Keratinocyte (primary cell): ENCODE measurements at regions not wholly inside any gene's neighbourhood (a gene's known extent, or its start where the extent isn't known, plus 50 kb on each side); places are given as distances from the start of the nearest gene placed in this dataset.

Source experiments
- DNase-seq: peaks from one replicate; pipeline ENCODE4 v3.0.0-alpha.2; 2011; ENCODE audit warnings: low read depth, missing footprints, low spot score
- FAIRE-seq: peaks from 2 replicates; lab custom pipeline; 2011; peaks lifted over from hg19 to GRCh38; lab: Jason Lieb, UNC
- H2AFZ ChIP-seq: 2 replicates; pipeline ENCODE4 v1.6.0; 2012; ENCODE audit warnings: low read length, control low read depth, inconsistent platforms; ENCODE audit not compliant: control insufficient read depth
- H3K27ac ChIP-seq: 2 replicates; pipeline ENCODE4 v1.5.1; 2011; ENCODE audit warnings: low read length; ENCODE audit not compliant: control insufficient read depth, insufficient read depth
- H3K27me3 ChIP-seq: 3 replicates; pipeline ENCODE4 v1.6.0; 2011; ENCODE audit warnings: low read length; ENCODE audit not compliant: control insufficient read depth, insufficient read depth; ENCODE audit errors: extremely low read depth
- H3K36me3 ChIP-seq, 2 experiments: 2 replicates in 1 of 2; 3 replicates in 1 of 2; pipeline ENCODE4 v1.5.1; 2011; ENCODE audit warnings: low read length in 2 of 2, mild to moderate bottlenecking in 1 of 2; ENCODE audit not compliant: control insufficient read depth in 2 of 2, insufficient read depth in 2 of 2; ENCODE audit errors: extremely low read depth in 1 of 2
- H3K4me1 ChIP-seq: 3 replicates; pipeline ENCODE4 v1.5.1; 2011; ENCODE audit warnings: low read length; ENCODE audit not compliant: control insufficient read depth, insufficient read depth; ENCODE audit errors: extremely low read depth
- H3K4me2 ChIP-seq: 3 replicates; pipeline ENCODE4 v1.6.0; 2011; ENCODE audit warnings: low read depth, low read length; ENCODE audit not compliant: control insufficient read depth, insufficient read depth; ENCODE audit errors: extremely low read depth
- H3K4me3 ChIP-seq, 3 experiments: fragments of 200-600 bp in 1 of 3; sonication (generic) in 1 of 3; 2 replicates in 2 of 3; 3 replicates in 1 of 3; pipeline ENCODE4 v1.5.1; 2011 to 2016; ENCODE audit warnings: low read length in 3 of 3, mild to moderate bottlenecking in 3 of 3, control low read depth in 2 of 3, inconsistent platforms in 1 of 3, low read depth in 1 of 3, mixed read lengths in 1 of 3, mixed run types in 1 of 3, moderate library complexity in 1 of 3; ENCODE audit not compliant: control insufficient read depth in 2 of 3, insufficient read depth in 2 of 3; ENCODE audit errors: extremely low read depth in 1 of 3
- H3K79me2 ChIP-seq: 2 replicates; pipeline ENCODE4 v1.6.0; 2012; ENCODE audit warnings: low read length; ENCODE audit not compliant: control insufficient read depth, insufficient read depth
- H3K9ac ChIP-seq: 3 replicates; pipeline ENCODE4 v1.6.0; 2011; ENCODE audit warnings: low read length; ENCODE audit not compliant: control insufficient read depth, insufficient read depth; ENCODE audit errors: extremely low read depth
- H3K9me1 ChIP-seq: 3 replicates; pipeline ENCODE4 v1.6.0; 2011; ENCODE audit warnings: low read length; ENCODE audit not compliant: control insufficient read depth, insufficient read depth; ENCODE audit errors: extremely low read depth
- H3K9me3 ChIP-seq: 2 replicates; pipeline ENCODE4 v1.5.1; 2012; ENCODE audit warnings: low read depth, low read length; ENCODE audit not compliant: control insufficient read depth
- H4K20me1 ChIP-seq: 3 replicates; pipeline ENCODE4 v1.6.0; 2011; ENCODE audit warnings: low read length; ENCODE audit not compliant: control insufficient read depth, insufficient read depth; ENCODE audit errors: extremely low read depth
- CTCF ChIP-seq, 3 experiments: IDR thresholded peaks in 1 of 3; conservative IDR thresholded peaks in 1 of 3; optimal IDR thresholded peaks in 1 of 3; 2 replicates in 2 of 3; 3 replicates in 1 of 3; pipeline versions ENCODE3 to v1.5.1; 2011; ENCODE audit warnings: low read length in 3 of 3, mild to moderate bottlenecking in 3 of 3, moderate library complexity in 2 of 3, control low read depth in 1 of 3, inconsistent platforms in 1 of 3; ENCODE audit not compliant: insufficient read depth in 2 of 3; ENCODE audit errors: extremely low read depth in 1 of 3
- EZH2 ChIP-seq: IDR thresholded peaks from one replicate; pipeline ENCODE4 v1.6.1; 2012; ENCODE audit warnings: inconsistent platforms, mild to moderate bottlenecking, low read length, moderate library complexity
- dilution Hi-C: fragments of 300-500 bp; cut with MboI; formaldehyde crosslinking; loops from one replicate; pipeline ENCODE4 v1.7.0; 2020; ENCODE audit warnings: low sequenced_read_pairs; ENCODE audit not compliant: extremely low pct_ligation_motif_present

GRCh38 chr5:112485934-112486355, 66.9 kb upstream of the EPB41L4A start:
- no peaks in the 10 kb centered on the region for H3K79me2 ChIP-seq
- TF ChIP-seq EZH2 (no peak), CTCF (optimal IDR thresholded peaks at IDR 0.05 in 1 of 3, IDR thresholded peaks at IDR 0.05 in 1 of 3, conservative IDR thresholded peaks at IDR 0.05 in 1 of 3; ENCODE audit: extremely low read depth in 1 of 3, insufficient read depth in 2 of 3, low read length in 3 of 3) (no peak)
- FAIRE-seq: no peak
- H3K9me3 ChIP-seq: no peaks in the 10 kb centered on the region
- H3K36me3 ChIP-seq: no peaks in the 10 kb centered on the region
- no peaks in the 10 kb centered on the region for H3K27me3 ChIP-seq
- dilution Hi-C loops: no loop called here
- H3K4me1 ChIP-seq: no peaks in the 10 kb centered on the region
- H3K9ac ChIP-seq: no peak overlapping the region
- no peak overlapping the region for H3K4me3 ChIP-seq
- no peak overlapping the region for H3K4me2 ChIP-seq
- no peak for DNase-seq
- H4K20me1 ChIP-seq: no peaks in the 10 kb centered on the region
- no peaks in the 10 kb centered on the region for H3K9me1 ChIP-seq
- H3K27ac ChIP-seq: no peak overlapping the region
- H2AFZ ChIP-seq: no peak overlapping the region

GRCh38 chr5:112491257-112491656, 72.2 kb upstream of the EPB41L4A start:
- no peak overlapping the region for H3K9ac ChIP-seq
- no peaks in the 10 kb centered on the region for H3K27me3 ChIP-seq
- H3K9me1 ChIP-seq: no peaks in the 10 kb centered on the region
- H3K4me3 ChIP-seq: no peak overlapping the region
- no peak overlapping the region for H3K4me2 ChIP-seq
- no peaks in the 10 kb centered on the region for H3K4me1 ChIP-seq
- H3K36me3 ChIP-seq: no peaks in the 10 kb centered on the region
- H3K27ac ChIP-seq: no peak overlapping the region
- dilution Hi-C loops: no loop called here
- FAIRE-seq (no peak), DNase-seq (no peak)
- no peaks in the 10 kb centered on the region for H3K79me2 ChIP-seq
- no peaks in the 10 kb centered on the region for H3K9me3 ChIP-seq
- no peaks in the 10 kb centered on the region for H4K20me1 ChIP-seq
- H2AFZ ChIP-seq: no peak overlapping the region
- peak in 2 of 3 experiments; percentile 8 to 38 for TF ChIP-seq CTCF (optimal IDR thresholded peaks at IDR 0.05 in 1 of 3, IDR thresholded peaks at IDR 0.05 in 1 of 3, conservative IDR thresholded peaks at IDR 0.05 in 1 of 3; ENCODE audit: extremely low read depth in 1 of 3, insufficient read depth in 2 of 3, low read length in 3 of 3)
- TF ChIP-seq EZH2: no peak
